OCI-LY7 (cell line): ENCODE measurements at regions not wholly inside any gene's neighbourhood (a gene's known extent, or its start where the extent isn't known, plus 50 kb on each side); places are given as distances from the start of the nearest gene placed in this dataset.

Experiments
- BruUV-seq: library from RNA; stranded (reverse); fragments of 400-500 nt; replicated peaks from 2 replicates; lab custom pipeline; 2021; lab: Mats Ljungman, UMichigan
- CTCF ChIA-PET: fragments of 300-600 bp; sonication (Branson Sonifier 250); formaldehyde crosslinking; loops from one replicate; lab custom pipeline; 2022; ENCODE audit warnings: antibody characterized with exemption; ENCODE audit not compliant: unreplicated experiment; lab: Charles Lee
- POLR2A ChIA-PET: fragments of 300-600 bp; sonication (Branson Sonifier 250); formaldehyde crosslinking; loops from one replicate; lab custom pipeline; 2022; ENCODE audit warnings: antibody characterized with exemption; lab: Charles Lee
- DNase-seq: peaks from one replicate; pipeline ENCODE4 v3.0.0-alpha.2; 2015; ENCODE audit warnings: low spot score
- H2AFZ ChIP-seq: fragments of 200-600 bp; sonication (generic), shearing (Covaris generic); 2 replicates; pipeline ENCODE4 v1.6.1; 2014; ENCODE audit warnings: mild to moderate bottlenecking, antibody characterized with exemption, low read length, moderate library complexity
- H3K27ac ChIP-seq: fragments of 200-600 bp; sonication (generic); 2 replicates; pipeline ENCODE4 v1.5.1; 2014; ENCODE audit warnings: mixed run types, low read depth, mild to moderate bottlenecking, moderate library complexity, low read length, inconsistent platforms; ENCODE audit not compliant: poor library complexity, severe bottlenecking
- H3K36me3 ChIP-seq: fragments of 200-600 bp; sonication (generic); 2 replicates; pipeline ENCODE4 v1.6.1; 2014; ENCODE audit warnings: mild to moderate bottlenecking, antibody characterized with exemption, low read length, moderate library complexity, mixed read lengths; ENCODE audit not compliant: insufficient read depth
- H3K4me1 ChIP-seq: fragments of 200-600 bp; sonication (generic); 2 replicates; pipeline ENCODE4 v1.5.1; 2014; ENCODE audit warnings: mild to moderate bottlenecking, low read length; ENCODE audit not compliant: insufficient read depth, poor library complexity, severe bottlenecking
- H3K4me2 ChIP-seq: fragments of 200-600 bp; sonication (generic); 2 replicates; pipeline ENCODE4 v1.6.1; 2014; ENCODE audit warnings: mild to moderate bottlenecking, low read length
- H3K4me3 ChIP-seq: fragments of 200-600 bp; sonication (generic); 2 replicates; pipeline ENCODE4 v1.5.1; 2014; ENCODE audit warnings: mild to moderate bottlenecking, low read depth, low read length; ENCODE audit not compliant: poor library complexity, severe bottlenecking
- H3K79me2 ChIP-seq: fragments of 200-600 bp; sonication (generic); 2 replicates; pipeline ENCODE4 v1.6.1; 2016; ENCODE audit warnings: low read depth, mild to moderate bottlenecking, low read length, moderate library complexity, mixed read lengths; ENCODE audit not compliant: insufficient read depth
- H3K9me2 ChIP-seq: fragments of 200-600 bp; sonication (generic); 2 replicates; pipeline ENCODE4 v1.6.1; 2016; ENCODE audit warnings: mild to moderate bottlenecking, low read length, mixed read lengths; ENCODE audit not compliant: insufficient read depth
- H3K9me3 ChIP-seq: fragments of 200-600 bp; sonication (generic); 2 replicates; pipeline ENCODE4 v1.6.1; 2014; ENCODE audit warnings: mild to moderate bottlenecking, mixed run types, low read length, mixed read lengths
- H4K20me1 ChIP-seq: fragments of 200-600 bp; sonication (generic); 2 replicates; pipeline ENCODE4 v1.6.1; 2014; ENCODE audit warnings: mild to moderate bottlenecking, antibody characterized with exemption, low read length, moderate library complexity, mixed read lengths; ENCODE audit not compliant: insufficient read depth
- CTCF ChIP-seq: fragments of 200-600 bp; sonication (generic); conservative IDR thresholded peaks from 2 replicates; pipeline ENCODE4 v1.5.1; 2014; ENCODE audit warnings: mild to moderate bottlenecking, antibody characterized with exemption, low read length, moderate library complexity, mixed read lengths
- EZH2phosphoT487 ChIP-seq: fragments of 200-600 bp; sonication (generic); IDR thresholded peaks from 2 replicates; pipeline ENCODE4 v1.6.1; 2018; ENCODE audit warnings: low read depth, borderline replicate concordance, mild to moderate bottlenecking, mixed run types, antibody characterized with exemption, low read length, moderate library complexity, mixed read lengths
- intact Hi-C: fragments of 100-400 bp; cut with micrococcal nuclease; formaldehyde crosslinking; loops from one replicate; pipeline ENCODE4 v1.10.0; 2022; ENCODE audit not compliant: unreplicated experiment

- DNase-seq = no peak
- ChIA-PET CTCF (no interaction called here), POLR2A (no interaction called here)
- BruUV-seq = no TSS peak
- Histone ChIP-seq H3K27ac (no peak overlapping the region), H3K4me1 (no peaks in the 10 kb centered on the region), H3K36me3 (no peaks in the 10 kb centered on the region), H3K9me2 (no peaks in the 10 kb centered on the region), H3K4me2 (no peak overlapping the region), H3K4me3 (no peak overlapping the region), H3K9me3 (no peaks in the 10 kb centered on the region), H4K20me1 (no peaks in the 10 kb centered on the region), H3K79me2 (no peaks in the 10 kb centered on the region), H2AFZ (no peak overlapping the region)
- TF ChIP-seq CTCF = no peak
- TF ChIP-seq EZH2phosphoT487 = no peak
- intact Hi-C loops = no loop called here
These were observed 940.0 kb downstream of the SH3BGRL start for GRCh38 chrX:82141942-82142341.

- POLR2A ChIA-PET = no interaction called here
- no peaks in the 10 kb centered on the region for H3K4me1 ChIP-seq
- BruUV-seq = no TSS peak
- no peaks in the 10 kb centered on the region for H3K79me2 ChIP-seq
- H3K9me2 ChIP-seq = no peaks in the 10 kb centered on the region
- H3K9me3 ChIP-seq = no peaks in the 10 kb centered on the region
- intact Hi-C loops = no loop called here
- DNase-seq = no peak
- H3K4me2 ChIP-seq = no peak overlapping the region
- no peak overlapping the region for H3K27ac ChIP-seq
- CTCF ChIA-PET = no interaction called here
- H4K20me1 ChIP-seq = no peaks in the 10 kb centered on the region
- TF ChIP-seq CTCF = no peak
- no peak for TF ChIP-seq EZH2phosphoT487
- H3K4me3 ChIP-seq = no peak overlapping the region
- no peaks in the 10 kb centered on the region for H3K36me3 ChIP-seq
- no peak overlapping the region for H2AFZ ChIP-seq
These were observed 959.3 kb downstream of the SH3BGRL start for GRCh38 chrX:82161195-82161594.

GRCh38 chrX:82163701-82164100, 961.8 kb downstream of the SH3BGRL start:
- Histone ChIP-seq H2AFZ (no peak overlapping the region), H3K4me3 (no peak overlapping the region), H3K79me2 (no peaks in the 10 kb centered on the region), H3K27ac (no peak overlapping the region), H3K9me2 (no peaks in the 10 kb centered on the region), H3K36me3 (no peaks in the 10 kb centered on the region), H3K4me2 (no peak overlapping the region), H3K9me3 (no peaks in the 10 kb centered on the region), H4K20me1 (no peaks in the 10 kb centered on the region), H3K4me1 (no peaks in the 10 kb centered on the region)
- TF ChIP-seq CTCF (no peak), EZH2phosphoT487 (no peak)
- BruUV-seq = no TSS peak
- CTCF ChIA-PET = no interaction called here
- intact Hi-C loops = no loop called here
- DNase-seq = no peak
- POLR2A ChIA-PET = interaction anchor here (0.5 kb wide), 1 partner anchor 216 kb away, joined by 3 read pairs; no protein-coding TSS in a partner anchor
